Keratinocyte (primary cell): ENCODE measurements at regions not wholly inside any gene's neighbourhood (a gene's known extent, or its start where the extent isn't known, plus 50 kb on each side); places are given as distances from the start of the nearest gene placed in this dataset.

Source experiments
- CTCF ChIP-seq, 3 experiments: IDR thresholded peaks in 1 of 3; conservative IDR thresholded peaks in 1 of 3; optimal IDR thresholded peaks in 1 of 3; 2 replicates in 2 of 3; 3 replicates in 1 of 3; pipeline versions ENCODE3 to v1.5.1; 2011; ENCODE audit warnings: low read length in 3 of 3, mild to moderate bottlenecking in 3 of 3, moderate library complexity in 2 of 3, control low read depth in 1 of 3, inconsistent platforms in 1 of 3; ENCODE audit not compliant: insufficient read depth in 2 of 3; ENCODE audit errors: extremely low read depth in 1 of 3
- EZH2 ChIP-seq: IDR thresholded peaks from one replicate; pipeline ENCODE4 v1.6.1; 2012; ENCODE audit warnings: inconsistent platforms, mild to moderate bottlenecking, low read length, moderate library complexity

DNA sequence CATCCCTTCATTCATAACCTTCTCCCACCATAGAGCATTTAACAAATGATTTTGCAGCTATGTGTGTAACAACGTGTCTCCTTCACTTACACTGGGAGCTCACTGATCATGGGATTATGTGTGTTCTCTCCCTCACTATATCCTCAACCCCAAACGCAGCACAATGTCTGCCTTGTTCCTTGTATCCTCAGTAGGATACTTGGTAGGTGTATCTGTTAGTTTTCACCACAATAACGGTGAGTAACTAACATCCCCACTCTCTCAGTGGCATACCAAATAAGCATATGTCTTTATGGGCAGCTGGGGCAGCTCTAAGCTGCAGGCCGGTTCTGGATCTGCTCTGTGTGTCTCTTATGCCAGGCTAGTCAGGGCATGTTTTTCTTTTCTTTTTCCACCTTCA, 166.7 kb upstream of the PWP1 start:
- TF ChIP-seq EZH2 (no peak), CTCF (optimal IDR thresholded peaks at IDR 0.05 in 1 of 3, IDR thresholded peaks at IDR 0.05 in 1 of 3, conservative IDR thresholded peaks at IDR 0.05 in 1 of 3; ENCODE audit: extremely low read depth in 1 of 3, insufficient read depth in 2 of 3, low read length in 3 of 3) (no peak)
